Peyer's patch (tissue), 4 donors: ENCODE measurements at regions not wholly inside any gene's neighbourhood (a gene's known extent, or its start where the extent isn't known, plus 50 kb on each side); places are given as distances from the start of the nearest gene placed in this dataset.

Source experiments
- DNase-seq, 3 donors: peaks; one replicate each; pipeline ENCODE4 v3.0.0-alpha.2; 2017 to 2019
- H3K27ac ChIP-seq, 4 donors: fragments of 200-600 bp; sonication (generic); one replicate each; pipeline ENCODE4 v1.5.1; 2016 to 2019
- H3K27me3 ChIP-seq, 2 donors: fragments of 200-600 bp; sonication (generic); one replicate each; pipeline ENCODE4 v1.5.1; 2019
- H3K36me3 ChIP-seq, 3 donors: fragments of 200-600 bp; sonication (generic); one replicate each; pipeline ENCODE4 v1.5.1; 2016 to 2019
- H3K4me1 ChIP-seq, 4 donors: fragments of 200-600 bp; sonication (generic); one replicate each; pipeline ENCODE4 v1.5.1; 2016 to 2019
- H3K4me3 ChIP-seq, 4 donors: fragments of 200-600 bp; sonication (generic); 1 replicate in 3 of 4; 2 replicates in 1 of 4; pipeline ENCODE4 v1.5.1; 2016 to 2019; ENCODE audit warnings: mild to moderate bottlenecking in 1 of 4
- H3K9me3 ChIP-seq, 4 donors: fragments of 200-600 bp; sonication (generic); one replicate each; pipeline ENCODE4 v1.5.1; 2016 to 2019; ENCODE audit warnings: mild to moderate bottlenecking in 1 of 4
- POLR2A ChIP-seq, 2 donors: fragments of 450-650 bp; IDR thresholded peaks; one replicate each; pipeline ENCODE4 v1.5.1; 2017; ENCODE audit warnings: antibody characterized with exemption in 2 of 2, mild to moderate bottlenecking in 2 of 2, moderate library complexity in 2 of 2
- TF ChIP-seq, protein P1 (sequence below), 6 experiments: fragments of 450-650 bp in 4 of 6; fragments of 200-600 bp in 2 of 6; sonication (generic) in 1 of 6; IDR thresholded peaks; one replicate each; pipeline ENCODE4 v1.5.1; 2017 to 2019; ENCODE audit warnings: antibody characterized with exemption in 6 of 6, mild to moderate bottlenecking in 3 of 6, moderate library complexity in 1 of 6

DNA sequence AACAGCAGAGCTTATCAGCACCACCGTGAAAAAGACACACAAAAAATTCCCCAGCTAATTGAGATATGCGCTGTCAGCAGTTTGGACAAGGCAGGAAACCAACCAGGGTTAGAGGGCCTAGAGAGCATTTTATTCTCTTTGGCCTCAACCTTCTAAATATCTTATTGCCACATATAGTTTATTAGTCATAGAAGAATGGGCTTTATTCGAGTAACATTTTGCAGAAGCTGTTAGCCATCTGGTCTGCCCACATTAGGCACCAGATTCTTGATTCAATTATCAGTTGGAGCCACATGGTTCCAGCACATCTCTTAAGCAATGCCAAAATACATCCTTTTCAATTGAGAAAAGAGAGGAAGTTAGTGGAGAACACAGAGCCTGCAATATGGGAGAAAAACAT lies 109.9 kb upstream of the CXADR start:
- Histone ChIP-seq H3K4me1 (no peaks in the 10 kb centered on the region), H3K27ac (no peak overlapping the region), H3K9me3 (no peaks in the 10 kb centered on the region), H3K4me3 (no peak overlapping the region), H3K27me3 (no peaks in the 10 kb centered on the region), H3K36me3 (no peaks in the 10 kb centered on the region)
- TF ChIP-seq, protein P1, sequence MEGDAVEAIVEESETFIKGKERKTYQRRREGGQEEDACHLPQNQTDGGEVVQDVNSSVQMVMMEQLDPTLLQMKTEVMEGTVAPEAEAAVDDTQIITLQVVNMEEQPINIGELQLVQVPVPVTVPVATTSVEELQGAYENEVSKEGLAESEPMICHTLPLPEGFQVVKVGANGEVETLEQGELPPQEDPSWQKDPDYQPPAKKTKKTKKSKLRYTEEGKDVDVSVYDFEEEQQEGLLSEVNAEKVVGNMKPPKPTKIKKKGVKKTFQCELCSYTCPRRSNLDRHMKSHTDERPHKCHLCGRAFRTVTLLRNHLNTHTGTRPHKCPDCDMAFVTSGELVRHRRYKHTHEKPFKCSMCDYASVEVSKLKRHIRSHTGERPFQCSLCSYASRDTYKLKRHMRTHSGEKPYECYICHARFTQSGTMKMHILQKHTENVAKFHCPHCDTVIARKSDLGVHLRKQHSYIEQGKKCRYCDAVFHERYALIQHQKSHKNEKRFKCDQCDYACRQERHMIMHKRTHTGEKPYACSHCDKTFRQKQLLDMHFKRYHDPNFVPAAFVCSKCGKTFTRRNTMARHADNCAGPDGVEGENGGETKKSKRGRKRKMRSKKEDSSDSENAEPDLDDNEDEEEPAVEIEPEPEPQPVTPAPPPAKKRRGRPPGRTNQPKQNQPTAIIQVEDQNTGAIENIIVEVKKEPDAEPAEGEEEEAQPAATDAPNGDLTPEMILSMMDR (IDR thresholded peaks at IDR 0.05), result no peak
- no peak for TF ChIP-seq POLR2A (IDR thresholded peaks at IDR 0.05)
- no peak for DNase-seq

DNA sequence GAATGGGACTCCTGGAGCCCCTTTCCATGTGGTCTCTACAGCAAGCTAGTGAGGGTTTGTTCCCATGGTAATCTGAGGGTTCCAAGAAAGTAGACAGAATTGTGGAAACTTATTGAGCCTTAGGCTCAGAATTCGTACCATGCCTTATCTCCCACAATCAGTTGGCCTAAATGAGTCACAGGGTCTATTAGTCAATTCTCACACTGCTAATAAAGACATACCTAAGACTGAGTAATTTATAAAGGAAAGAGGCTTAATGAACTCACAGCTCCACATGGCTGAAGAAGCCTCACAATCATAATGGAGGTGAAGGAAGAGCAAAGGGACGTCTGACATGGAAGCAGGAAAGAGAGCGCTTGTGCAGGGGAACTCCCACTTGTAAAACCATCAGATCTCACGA lies 106.6 kb upstream of the CXADR start:
- DNase-seq, result no peak
- H3K4me3 ChIP-seq, result no peak overlapping the region
- TF ChIP-seq POLR2A (IDR thresholded peaks at IDR 0.05), result no peak
- TF ChIP-seq, protein P1 (IDR thresholded peaks at IDR 0.05), result no peak
- H3K4me1 ChIP-seq, result no peaks in the 10 kb centered on the region
- H3K9me3 ChIP-seq, result no peaks in the 10 kb centered on the region
- H3K36me3 ChIP-seq, result no peaks in the 10 kb centered on the region
- H3K27me3 ChIP-seq, result no peaks in the 10 kb centered on the region
- H3K27ac ChIP-seq, result no peak overlapping the region

DNA sequence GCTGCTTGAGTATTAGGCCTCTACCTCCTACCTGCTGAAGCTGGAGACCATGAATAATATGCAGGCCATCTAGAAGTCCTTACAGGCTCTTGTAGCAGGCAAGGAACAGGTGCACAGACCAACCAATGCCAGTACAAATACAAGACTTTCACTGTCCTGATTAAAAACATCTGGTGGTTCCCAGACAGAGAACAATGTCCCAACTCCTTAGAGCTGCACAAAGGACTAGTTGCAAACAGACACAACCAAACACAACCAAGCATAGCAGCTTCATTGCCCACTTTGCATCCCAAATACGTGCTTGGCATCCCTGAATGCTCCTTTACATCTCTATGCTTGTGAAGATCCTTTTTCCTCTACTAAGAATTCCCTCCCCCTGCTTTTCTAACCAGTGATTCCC lies 98.1 kb upstream of the CXADR start:
- H3K4me3 ChIP-seq, result no peak overlapping the region
- H3K9me3 ChIP-seq, result no peaks in the 10 kb centered on the region
- H3K36me3 ChIP-seq, result no peaks in the 10 kb centered on the region
- H3K4me1 ChIP-seq, result no peaks in the 10 kb centered on the region
- no peaks in the 10 kb centered on the region for H3K27me3 ChIP-seq
- no peak for DNase-seq
- TF ChIP-seq, protein P1 (IDR thresholded peaks at IDR 0.05), result no peak
- no peak for TF ChIP-seq POLR2A (IDR thresholded peaks at IDR 0.05)
- no peak overlapping the region for H3K27ac ChIP-seq

DNA sequence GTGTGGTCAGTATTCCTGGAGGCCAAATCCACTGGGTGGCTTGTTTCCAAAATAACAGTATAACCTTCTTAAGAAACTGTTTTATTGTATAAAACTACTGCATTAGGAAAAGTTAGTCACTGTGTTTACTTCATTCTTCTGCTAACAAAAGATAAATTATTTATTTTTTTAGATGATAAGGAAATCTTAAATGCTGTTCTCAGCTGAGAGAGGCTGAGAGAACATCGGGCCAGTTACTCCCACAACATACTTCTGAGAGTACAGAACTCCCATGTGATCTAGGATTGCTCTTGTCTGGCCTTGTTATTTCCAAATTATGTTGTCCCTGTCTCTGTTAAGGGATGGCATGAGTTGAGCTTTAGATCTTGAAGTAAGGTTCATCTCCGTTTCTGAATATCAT lies 96.7 kb upstream of the CXADR start:
- Histone ChIP-seq H3K27me3 (no peaks in the 10 kb centered on the region), H3K27ac (no peak overlapping the region), H3K4me3 (no peak overlapping the region), H3K4me1 (no peaks in the 10 kb centered on the region), H3K36me3 (no peaks in the 10 kb centered on the region), H3K9me3 (no peaks in the 10 kb centered on the region)
- no peak for DNase-seq
- TF ChIP-seq, protein P1 (IDR thresholded peaks at IDR 0.05), result no peak
- no peak for TF ChIP-seq POLR2A (IDR thresholded peaks at IDR 0.05)

DNA sequence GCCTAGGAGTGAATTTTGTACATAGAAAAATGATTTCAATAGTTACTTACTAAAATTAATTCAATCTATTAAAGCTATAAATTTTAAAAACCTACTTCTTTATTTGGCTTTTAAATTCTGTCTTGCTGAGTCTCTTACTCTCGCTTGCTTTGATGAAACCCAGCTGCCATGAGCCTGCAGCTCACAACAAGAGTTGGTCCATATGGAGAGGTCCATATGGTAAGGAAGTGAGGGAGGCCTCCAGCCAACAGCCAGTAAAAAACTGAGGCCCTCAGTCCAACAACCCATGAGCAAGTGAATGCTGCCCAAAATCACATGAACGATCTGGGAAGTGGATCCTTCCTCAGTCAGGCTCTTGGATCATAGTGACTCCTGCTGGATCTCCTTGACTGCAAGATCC lies 89.9 kb upstream of the CXADR start:
- Histone ChIP-seq H3K4me1 (no peaks in the 10 kb centered on the region), H3K9me3 (no peaks in the 10 kb centered on the region), H3K27me3 (no peaks in the 10 kb centered on the region), H3K36me3 (no peaks in the 10 kb centered on the region), H3K27ac (no peak overlapping the region), H3K4me3 (no peak overlapping the region)
- no peak for DNase-seq
- TF ChIP-seq, protein P1 (IDR thresholded peaks at IDR 0.05), result no peak

DNA sequence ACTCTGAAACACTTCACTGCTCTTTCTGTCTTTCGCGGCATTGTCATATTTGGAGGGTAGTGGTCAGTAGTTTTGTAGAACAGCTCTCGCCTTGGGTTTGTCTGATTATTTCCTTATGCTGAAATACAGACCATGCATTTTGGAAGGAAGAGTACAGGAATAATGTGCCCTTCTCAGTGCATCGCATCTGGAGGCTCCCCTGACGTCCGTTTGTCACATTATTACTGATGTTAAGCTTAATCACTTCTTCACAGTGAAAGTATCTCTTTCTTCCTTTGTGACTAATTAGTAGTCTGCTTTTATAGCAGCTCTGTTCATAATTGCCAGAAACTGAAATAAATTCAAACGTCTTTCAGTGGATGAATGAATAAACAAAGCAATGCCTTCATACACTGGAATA lies 85.7 kb upstream of the CXADR start:
- H3K36me3 ChIP-seq, result no peaks in the 10 kb centered on the region
- no peak for TF ChIP-seq POLR2A (IDR thresholded peaks at IDR 0.05)
- TF ChIP-seq, protein P1 (IDR thresholded peaks at IDR 0.05), result no peak
- H3K27ac ChIP-seq, result no peak overlapping the region
- H3K27me3 ChIP-seq, result no peaks in the 10 kb centered on the region
- no peaks in the 10 kb centered on the region for H3K4me1 ChIP-seq
- no peak for DNase-seq
- H3K4me3 ChIP-seq, result no peak overlapping the region
- H3K9me3 ChIP-seq, result no peaks in the 10 kb centered on the region
